ENCODE measurements at regions not wholly inside any gene's neighbourhood (a gene's known extent, or its start where the extent isn't known, plus 50 kb on each side); places are given as distances from the start of the nearest gene placed in this dataset.

DNA sequence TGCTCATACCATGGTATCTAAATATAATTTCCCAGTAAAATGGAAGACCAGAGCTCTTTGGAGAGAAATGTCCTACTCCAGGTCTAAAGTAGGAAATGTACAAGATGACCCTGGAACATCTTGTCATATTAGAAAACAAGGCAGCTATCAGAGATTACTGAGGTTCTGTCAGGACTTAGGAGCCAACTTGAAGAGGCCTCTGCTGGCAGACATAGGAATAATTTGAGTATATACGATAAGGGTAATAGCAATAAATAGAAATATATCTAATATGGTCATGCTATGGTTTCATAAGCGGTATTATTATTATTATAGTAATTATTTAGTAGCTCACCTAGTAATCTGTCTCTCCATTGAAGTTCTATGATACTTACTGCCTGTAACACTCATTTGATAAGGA lies 224.2 kb downstream of the SOX2 start:
- H3K4me2 ChIP-seq (ENCODE audit: low read depth, low read length) = no peak overlapping the region
- dilution Hi-C loops (cut with HindIII; ENCODE audit: low sequenced_read_pairs, unreplicated experiment) (no loop called here), in situ Hi-C loops (cut with MboI; ENCODE audit: low sequenced_read_pairs) (no loop called here), intact Hi-C loops (cut with micrococcal nuclease) (no loop called here)
- H2BK5ac ChIP-seq (ENCODE audit: low read depth, low read length, poor library complexity, severe bottlenecking) = no peak overlapping the region
- WGBS, 2 experiments (ENCODE audit: extremely low coverage in 2 of 2, insufficient read length in 1 of 2) = no CpG with 5 or more reads among the region's 2 CpGs
- no peaks in the 10 kb centered on the region for H3K4me1 ChIP-seq (ENCODE audit: control insufficient read depth, insufficient read depth, low read length)
- no peaks in the 10 kb centered on the region for H3K9me1 ChIP-seq (ENCODE audit: insufficient read depth, low read length)
- H3K79me1 ChIP-seq (ENCODE audit: low read depth in 1 of 2, low read length in 2 of 2) = no peaks in the 10 kb centered on the region
- no peak overlapping the region for H2AFZ ChIP-seq (replicated peaks; ENCODE audit: low read length, poor library complexity)
- no peak overlapping the region for H3K23ac ChIP-seq (ENCODE audit: low read depth, low read length)
- H4K91ac ChIP-seq (ENCODE audit: insufficient read depth, low read depth, low read length) = no peak overlapping the region
- no peak overlapping the region for H4K5ac ChIP-seq (ENCODE audit: low read depth, low read length)
- no TSS peak for BruUV-seq (replicated peaks)
- ChIA-PET POLR2A (ENCODE audit: unreplicated experiment) (no interaction called here), CTCF (no interaction called here)
- no peaks in the 10 kb centered on the region; the same call in 1 of the 2 replicates for H3K9me3 ChIP-seq (ENCODE audit: control insufficient read depth, insufficient read depth, low read length)
- H3K9ac ChIP-seq (ENCODE audit: low read depth, low read length) = no peak overlapping the region
- no peak overlapping the region for H2BK15ac ChIP-seq (ENCODE audit: low read depth, low read length)
- H2BK20ac ChIP-seq (ENCODE audit: low read depth, low read length) = no peak overlapping the region
- no peak overlapping the region for H3K14ac ChIP-seq (replicated peaks; ENCODE audit: low read depth, low read length)
- no peak overlapping the region for H4K8ac ChIP-seq (ENCODE audit: low read depth in 2 of 2, low read length in 2 of 2)
- no peak overlapping the region for H2AK9ac ChIP-seq (replicated peaks; ENCODE audit: low read depth, low read length, poor library complexity)
- H3K4me3 ChIP-seq (ENCODE audit: insufficient read depth, low read depth, low read length) = no peak overlapping the region
- H3K27ac ChIP-seq (ENCODE audit: insufficient read depth, low read length) = no peak overlapping the region
- no peak for TF ChIP-seq RAD21 (IDR thresholded peaks at IDR 0.05; ENCODE audit: low read length)
- TF ChIP-seq SMC3 (IDR thresholded peaks at IDR 0.05; ENCODE audit: low read depth, low read length) = no peak
- no peak for TF ChIP-seq NFE2L2 (IDR thresholded peaks at IDR 0.05; ENCODE audit: low read depth, low read length)
- no peak for TF ChIP-seq POLR2A (IDR thresholded peaks at IDR 0.05; ENCODE audit: low read depth, low read length)
- TF ChIP-seq MAFK (IDR thresholded peaks at IDR 0.05; ENCODE audit: low read depth, low read length) = no peak
- TF ChIP-seq RCOR1 (IDR thresholded peaks at IDR 0.05; ENCODE audit: insufficient replicate concordance, low read length) = no peak
- TF ChIP-seq, protein P1, sequence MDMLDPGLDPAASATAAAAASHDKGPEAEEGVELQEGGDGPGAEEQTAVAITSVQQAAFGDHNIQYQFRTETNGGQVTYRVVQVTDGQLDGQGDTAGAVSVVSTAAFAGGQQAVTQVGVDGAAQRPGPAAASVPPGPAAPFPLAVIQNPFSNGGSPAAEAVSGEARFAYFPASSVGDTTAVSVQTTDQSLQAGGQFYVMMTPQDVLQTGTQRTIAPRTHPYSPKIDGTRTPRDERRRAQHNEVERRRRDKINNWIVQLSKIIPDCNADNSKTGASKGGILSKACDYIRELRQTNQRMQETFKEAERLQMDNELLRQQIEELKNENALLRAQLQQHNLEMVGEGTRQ (IDR thresholded peaks at IDR 0.05; ENCODE audit: low read depth, low read length) = no peak
- no peak for TF ChIP-seq RFX5 (IDR thresholded peaks at IDR 0.05; ENCODE audit: low read depth, low read length)
- TF ChIP-seq FOS (IDR thresholded peaks at IDR 0.05; ENCODE audit: low read depth, low read length) = no peak
- TF ChIP-seq, protein P2, sequence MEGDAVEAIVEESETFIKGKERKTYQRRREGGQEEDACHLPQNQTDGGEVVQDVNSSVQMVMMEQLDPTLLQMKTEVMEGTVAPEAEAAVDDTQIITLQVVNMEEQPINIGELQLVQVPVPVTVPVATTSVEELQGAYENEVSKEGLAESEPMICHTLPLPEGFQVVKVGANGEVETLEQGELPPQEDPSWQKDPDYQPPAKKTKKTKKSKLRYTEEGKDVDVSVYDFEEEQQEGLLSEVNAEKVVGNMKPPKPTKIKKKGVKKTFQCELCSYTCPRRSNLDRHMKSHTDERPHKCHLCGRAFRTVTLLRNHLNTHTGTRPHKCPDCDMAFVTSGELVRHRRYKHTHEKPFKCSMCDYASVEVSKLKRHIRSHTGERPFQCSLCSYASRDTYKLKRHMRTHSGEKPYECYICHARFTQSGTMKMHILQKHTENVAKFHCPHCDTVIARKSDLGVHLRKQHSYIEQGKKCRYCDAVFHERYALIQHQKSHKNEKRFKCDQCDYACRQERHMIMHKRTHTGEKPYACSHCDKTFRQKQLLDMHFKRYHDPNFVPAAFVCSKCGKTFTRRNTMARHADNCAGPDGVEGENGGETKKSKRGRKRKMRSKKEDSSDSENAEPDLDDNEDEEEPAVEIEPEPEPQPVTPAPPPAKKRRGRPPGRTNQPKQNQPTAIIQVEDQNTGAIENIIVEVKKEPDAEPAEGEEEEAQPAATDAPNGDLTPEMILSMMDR (conservative IDR thresholded peaks at IDR 0.05; ENCODE audit: low read depth, low read length) = no peak
- TF ChIP-seq, protein P3, sequence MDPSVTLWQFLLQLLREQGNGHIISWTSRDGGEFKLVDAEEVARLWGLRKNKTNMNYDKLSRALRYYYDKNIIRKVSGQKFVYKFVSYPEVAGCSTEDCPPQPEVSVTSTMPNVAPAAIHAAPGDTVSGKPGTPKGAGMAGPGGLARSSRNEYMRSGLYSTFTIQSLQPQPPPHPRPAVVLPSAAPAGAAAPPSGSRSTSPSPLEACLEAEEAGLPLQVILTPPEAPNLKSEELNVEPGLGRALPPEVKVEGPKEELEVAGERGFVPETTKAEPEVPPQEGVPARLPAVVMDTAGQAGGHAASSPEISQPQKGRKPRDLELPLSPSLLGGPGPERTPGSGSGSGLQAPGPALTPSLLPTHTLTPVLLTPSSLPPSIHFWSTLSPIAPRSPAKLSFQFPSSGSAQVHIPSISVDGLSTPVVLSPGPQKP (IDR thresholded peaks at IDR 0.05; ENCODE audit: borderline replicate concordance, low read depth, low read length) = no peak
- no peak for TF ChIP-seq MAZ (IDR thresholded peaks at IDR 0.05; ENCODE audit: borderline replicate concordance, low read depth, low read length)
- TF ChIP-seq CHD1 (IDR thresholded peaks at IDR 0.05; ENCODE audit: low read depth, low read length) = no peak
- TF ChIP-seq BHLHE40 (IDR thresholded peaks at IDR 0.05; ENCODE audit: low read depth, low read length) = no peak
- no peak for TF ChIP-seq CEBPB (IDR thresholded peaks at IDR 0.05; ENCODE audit: low read depth, low read length)
- no peak for TF ChIP-seq MXI1 (IDR thresholded peaks at IDR 0.05; ENCODE audit: borderline replicate concordance, low read depth, low read length)
- ATAC-seq (ENCODE audit: low read depth) = no peak
- H2AK5ac ChIP-seq (ENCODE audit: low read depth, low read length) = no peak overlapping the region
- H3K18ac ChIP-seq (ENCODE audit: low read depth, low read length) = no peak overlapping the region
- H3K36me3 ChIP-seq (ENCODE audit: control insufficient read depth, insufficient read depth, low read length) = no peaks in the 10 kb centered on the region
- DNase-seq = no peak
- no peaks in the 10 kb centered on the region for H3K27me3 ChIP-seq (ENCODE audit: control insufficient read depth, insufficient read depth, low read length)
- no peaks in the 10 kb centered on the region for H4K20me1 ChIP-seq (ENCODE audit: insufficient read depth, low read length)
- H2BK120ac ChIP-seq (ENCODE audit: low read depth, low read length) = no peak overlapping the region
- no peak overlapping the region for H3K4ac ChIP-seq (ENCODE audit: low read depth, low read length)
- no peak overlapping the region for H3K56ac ChIP-seq (ENCODE audit: extremely low read depth, insufficient read depth, low read length)
